Gastrocnemius medialis (tissue), 4 donors: ENCODE measurements at regions not wholly inside any gene's neighbourhood (a gene's known extent, or its start where the extent isn't known, plus 50 kb on each side); places are given as distances from the start of the nearest gene placed in this dataset.

Experiments used
- ATAC-seq, 2 donors: fragments of 150-250 bp; one replicate each; pipeline ENCODE4 v1.9.1; 2016
- DNase-seq, 2 donors: peaks; one replicate each; pipeline ENCODE4 v3.0.0-alpha.2; 2019
- H3K27ac ChIP-seq, 4 donors: fragments of 200-600 bp; sonication (generic); 1 replicate in 1 of 4; 2 replicates in 3 of 4; pipeline ENCODE4 v1.5.1; 2016 to 2018; ENCODE audit warnings: mild to moderate bottlenecking in 2 of 4, moderate library complexity in 1 of 4
- H3K27me3 ChIP-seq, 3 donors: fragments of 200-600 bp; sonication (generic) in 2 of 3; 1 replicate in 1 of 3; 2 replicates in 2 of 3; pipeline versions ENCODE4 v1.5.1 to v1.6.0; 2016 to 2019; ENCODE audit warnings: mild to moderate bottlenecking in 1 of 3, moderate library complexity in 1 of 3
- H3K36me3 ChIP-seq, 2 donors: fragments of 200-600 bp; sonication (generic) in 1 of 2; one replicate each; pipeline ENCODE4 v1.5.1; 2017 to 2018
- H3K4me1 ChIP-seq, 2 donors: fragments of 200-600 bp; sonication (generic) in 1 of 2; one replicate each; pipeline ENCODE4 v1.5.1; 2016 to 2017; ENCODE audit warnings: mild to moderate bottlenecking in 2 of 2
- H3K4me3 ChIP-seq, 4 donors: fragments of 200-600 bp; sonication (generic) in 3 of 4; 1 replicate in 1 of 4; 2 replicates in 3 of 4; pipeline ENCODE4 v1.5.1; 2016 to 2019; ENCODE audit warnings: mild to moderate bottlenecking in 2 of 4
- H3K9me3 ChIP-seq, 3 donors: fragments of 200-600 bp; sonication (generic) in 2 of 3; 1 replicate in 1 of 3; 2 replicates in 2 of 3; pipeline ENCODE4 v1.5.1; 2016 to 2019
- POLR2A ChIP-seq, 2 donors: fragments of 450-650 bp; IDR thresholded peaks; one replicate each; pipeline ENCODE4 v1.6.1; 2017; ENCODE audit warnings: antibody characterized with exemption in 2 of 2, mild to moderate bottlenecking in 2 of 2, moderate library complexity in 2 of 2
- in situ Hi-C, 4 donors: fragments of 200-750 bp; cut with MboI; loops; one replicate each; pipeline versions ENCODE4 v1.15.0 to v1.8.0; 2017; ENCODE audit warnings: low sequenced_read_pairs in 4 of 4
- intact Hi-C: fragments of 100-400 bp; cut with DNase I; formaldehyde crosslinking; loops from one replicate; pipeline ENCODE4 v1.15.1; 2023; ENCODE audit warnings: low total_unique reads
- TF ChIP-seq, protein P1 (sequence below), 5 experiments: fragments of 450-650 bp in 3 of 5; fragments of 200-600 bp in 2 of 5; sonication (generic) in 2 of 5; IDR thresholded peaks in 4 of 5; conservative IDR thresholded peaks in 1 of 5; 1 replicate in 4 of 5; 2 replicates in 1 of 5; pipeline ENCODE4 v1.5.1; 2016 to 2019; ENCODE audit warnings: antibody characterized with exemption in 5 of 5, mild to moderate bottlenecking in 3 of 5, moderate library complexity in 3 of 5

DNA sequence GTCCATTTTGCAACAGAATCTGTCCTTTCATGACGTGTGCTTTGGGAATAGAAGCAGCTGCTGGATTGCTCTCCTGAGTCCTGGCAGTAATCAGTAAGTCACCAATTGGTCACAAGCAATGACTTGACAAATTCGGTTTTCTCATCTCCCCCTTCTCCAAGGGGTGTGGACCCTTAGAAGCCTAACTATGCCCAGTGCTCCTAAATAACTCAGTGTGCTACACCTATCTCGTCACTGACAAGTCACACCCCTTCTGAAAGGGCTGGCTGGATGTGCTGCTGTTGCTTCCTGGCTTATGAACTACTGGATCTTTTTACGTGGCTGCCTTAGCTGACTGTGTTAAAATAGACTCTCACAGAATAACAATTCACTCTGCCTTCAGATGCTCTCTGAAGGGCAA, 1351.5 kb downstream of the ZPLD1 start:
- Histone ChIP-seq H3K9me3 (no peaks in the 10 kb centered on the region), H3K27ac (peak overlapping the region; percentile 68 to 80 (median 72)), H3K4me3 (no peak overlapping the region), H3K27me3 (no peaks in the 10 kb centered on the region), H3K4me1 (peaks cover 4 to 16% of the 10 kb centered on the region in 2 donors), H3K36me3 (no peaks in the 10 kb centered on the region)
- intact Hi-C loops: no loop called here
- DNase-seq (peak; percentile 10 to 47), ATAC-seq (peak; percentile 91 to 92)
- no peak for TF ChIP-seq POLR2A (IDR thresholded peaks at IDR 0.05)
- TF ChIP-seq, protein P1, sequence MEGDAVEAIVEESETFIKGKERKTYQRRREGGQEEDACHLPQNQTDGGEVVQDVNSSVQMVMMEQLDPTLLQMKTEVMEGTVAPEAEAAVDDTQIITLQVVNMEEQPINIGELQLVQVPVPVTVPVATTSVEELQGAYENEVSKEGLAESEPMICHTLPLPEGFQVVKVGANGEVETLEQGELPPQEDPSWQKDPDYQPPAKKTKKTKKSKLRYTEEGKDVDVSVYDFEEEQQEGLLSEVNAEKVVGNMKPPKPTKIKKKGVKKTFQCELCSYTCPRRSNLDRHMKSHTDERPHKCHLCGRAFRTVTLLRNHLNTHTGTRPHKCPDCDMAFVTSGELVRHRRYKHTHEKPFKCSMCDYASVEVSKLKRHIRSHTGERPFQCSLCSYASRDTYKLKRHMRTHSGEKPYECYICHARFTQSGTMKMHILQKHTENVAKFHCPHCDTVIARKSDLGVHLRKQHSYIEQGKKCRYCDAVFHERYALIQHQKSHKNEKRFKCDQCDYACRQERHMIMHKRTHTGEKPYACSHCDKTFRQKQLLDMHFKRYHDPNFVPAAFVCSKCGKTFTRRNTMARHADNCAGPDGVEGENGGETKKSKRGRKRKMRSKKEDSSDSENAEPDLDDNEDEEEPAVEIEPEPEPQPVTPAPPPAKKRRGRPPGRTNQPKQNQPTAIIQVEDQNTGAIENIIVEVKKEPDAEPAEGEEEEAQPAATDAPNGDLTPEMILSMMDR (IDR thresholded peaks at IDR 0.05 in 4 of 5, conservative IDR thresholded peaks at IDR 0.05 in 1 of 5): no peak
- in situ Hi-C loops: no loop called here

DNA sequence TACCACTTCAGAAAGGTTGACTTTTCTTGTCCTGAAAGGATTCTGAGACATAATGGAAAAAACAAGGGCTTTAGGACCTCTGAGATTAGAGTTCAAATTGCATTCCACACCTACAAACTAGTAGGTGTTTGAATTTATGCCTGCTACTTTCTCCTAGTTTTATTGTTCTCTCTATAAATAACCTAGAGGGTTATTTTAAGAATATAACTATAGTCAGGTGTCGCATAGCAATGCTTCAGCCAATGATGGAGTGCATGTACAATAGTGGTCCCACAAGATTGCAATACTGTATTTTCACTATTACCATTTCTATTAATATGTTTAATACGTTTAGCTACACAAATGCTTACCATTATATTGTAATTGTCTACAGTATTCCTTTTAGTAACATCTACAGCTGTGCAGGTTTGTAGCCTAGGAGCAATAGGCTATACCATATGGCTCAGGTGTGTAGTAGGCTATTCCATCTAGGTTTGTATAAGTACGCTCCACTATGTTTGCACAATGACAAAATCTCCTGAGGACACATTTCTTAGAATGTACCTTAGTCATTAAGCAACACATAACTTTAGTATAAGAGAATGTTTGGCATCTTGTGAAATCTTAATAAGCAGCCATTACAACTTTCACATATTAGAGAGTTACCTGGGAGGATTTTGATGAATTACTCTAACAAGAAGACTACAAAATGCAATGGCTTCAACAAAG, 1352.5 kb downstream of the ZPLD1 start:
- H3K27me3 ChIP-seq: no peaks in the 10 kb centered on the region
- no peaks in the 10 kb centered on the region for H3K36me3 ChIP-seq
- TF ChIP-seq, protein P1 (IDR thresholded peaks at IDR 0.05 in 4 of 5, conservative IDR thresholded peaks at IDR 0.05 in 1 of 5): no peak
- TF ChIP-seq POLR2A (IDR thresholded peaks at IDR 0.05): no peak
- peak; percentile 36 to 55 for ATAC-seq
- in situ Hi-C loops: no loop called here
- DNase-seq: no peak
- H3K4me1 ChIP-seq: peaks cover 4 to 16% of the 10 kb centered on the region in 2 donors
- peak overlapping the region; percentile 68 to 80 (median 72) for H3K27ac ChIP-seq
- no peak overlapping the region for H3K4me3 ChIP-seq
- intact Hi-C loops: no loop called here
- no peaks in the 10 kb centered on the region for H3K9me3 ChIP-seq

DNA sequence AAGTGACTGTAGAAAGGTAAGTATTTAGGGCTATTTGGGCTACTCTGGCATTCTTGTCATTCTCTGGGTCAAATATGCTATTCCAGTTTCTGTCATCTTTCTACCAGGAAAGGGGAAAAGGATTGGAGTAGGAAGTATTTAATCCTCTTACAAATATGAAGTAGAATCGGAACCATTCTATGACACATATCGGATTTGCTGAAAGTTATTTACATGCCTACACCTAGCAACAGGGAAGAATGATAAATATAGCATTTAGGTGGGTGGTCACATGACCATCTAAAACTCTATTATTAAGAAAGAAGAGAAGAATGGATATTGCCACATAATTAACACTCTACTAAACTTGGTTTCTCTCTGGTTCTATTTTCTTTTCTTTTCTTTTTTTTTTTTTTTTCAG, 1353.1 kb downstream of the ZPLD1 start:
- DNase-seq (no peak), ATAC-seq (no peak)
- Histone ChIP-seq H3K9me3 (no peaks in the 10 kb centered on the region), H3K27me3 (no peaks in the 10 kb centered on the region), H3K27ac (peak overlapping the region in 2 of 4 donors; percentile 73 to 80), H3K4me3 (no peak overlapping the region), H3K36me3 (no peaks in the 10 kb centered on the region), H3K4me1 (peaks cover 4 to 16% of the 10 kb centered on the region in 2 donors)
- in situ Hi-C loops (no loop called here), intact Hi-C loops (no loop called here)
- TF ChIP-seq, protein P1 (IDR thresholded peaks at IDR 0.05 in 4 of 5, conservative IDR thresholded peaks at IDR 0.05 in 1 of 5): no peak
- TF ChIP-seq POLR2A (IDR thresholded peaks at IDR 0.05): no peak

DNA sequence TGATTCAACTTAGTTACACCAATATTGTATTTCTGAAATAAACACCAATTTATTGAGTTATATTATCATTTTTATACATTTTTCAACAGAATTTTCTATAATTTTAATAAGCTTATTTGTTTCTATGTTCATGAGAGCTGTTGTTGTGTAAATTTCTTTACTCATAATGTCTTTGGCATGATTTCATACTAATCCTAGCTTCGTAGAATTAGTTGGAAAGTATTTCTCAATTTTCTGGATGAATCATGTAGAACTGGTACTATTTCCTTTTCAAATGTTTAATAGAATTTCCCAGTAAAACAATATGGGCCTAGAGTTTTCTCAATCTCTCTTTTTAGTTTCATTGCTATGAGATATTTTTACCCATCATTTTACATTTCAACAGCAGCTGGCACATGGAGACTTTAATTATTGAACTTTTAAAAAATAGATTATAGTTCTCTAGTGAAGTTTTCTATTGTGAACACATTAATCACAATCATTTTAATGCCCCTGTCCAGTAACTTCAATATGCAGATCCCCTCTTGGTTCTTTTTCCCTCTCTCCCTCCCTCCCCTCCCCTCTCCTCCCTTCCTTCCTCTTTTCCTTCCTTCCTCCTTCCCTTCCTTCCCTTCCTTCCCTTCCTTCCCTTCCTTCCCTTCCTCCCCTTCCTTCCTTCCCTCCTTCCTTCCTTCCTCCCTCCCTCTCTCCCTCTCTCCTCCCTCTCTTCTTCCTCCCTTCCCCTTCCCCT, 1357.1 kb downstream of the ZPLD1 start:
- ATAC-seq (no peak), DNase-seq (no peak)
- in situ Hi-C loops (no loop called here), intact Hi-C loops (no loop called here)
- TF ChIP-seq, protein P1 (IDR thresholded peaks at IDR 0.05 in 4 of 5, conservative IDR thresholded peaks at IDR 0.05 in 1 of 5): no peak
- no peak for TF ChIP-seq POLR2A (IDR thresholded peaks at IDR 0.05)
- Histone ChIP-seq H3K4me3 (no peak overlapping the region), H3K4me1 (peaks cover 4 to 6% of the 10 kb centered on the region in 2 donors), H3K9me3 (no peaks in the 10 kb centered on the region), H3K27me3 (no peaks in the 10 kb centered on the region), H3K36me3 (no peaks in the 10 kb centered on the region), H3K27ac (no peak overlapping the region)
